ENCODE measurements at regions not wholly inside any gene's neighbourhood (a gene's known extent, or its start where the extent isn't known, plus 50 kb on each side); places are given as distances from the start of the nearest gene placed in this dataset.
"Not testable (repeated sequence)": the region's sequence is repeated elsewhere in the genome, so short reads cannot be mapped to it uniquely, and the experiment has no call there.

DNA sequence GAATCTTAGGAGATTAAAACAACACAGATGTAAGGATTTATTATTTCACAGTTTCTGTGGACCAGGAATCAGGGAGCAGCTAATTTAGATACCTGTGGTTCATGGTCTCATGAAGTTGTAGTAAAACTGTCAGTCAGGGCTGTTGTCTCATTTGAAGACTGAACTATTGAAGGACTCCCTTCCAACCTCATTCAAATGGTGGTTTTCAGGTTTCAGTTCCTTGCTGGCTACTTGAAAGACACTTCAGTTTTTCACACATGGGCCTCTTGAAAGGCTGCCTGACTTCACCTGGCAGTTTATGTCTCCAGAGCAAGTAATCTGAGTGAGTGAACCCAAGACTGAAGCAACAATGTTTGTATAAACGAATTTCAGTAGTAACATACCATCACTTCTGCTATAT is 915.9 kb downstream of the PLA2G4A start:
- H3K27me3 ChIP-seq (ENCODE audit: insufficient read depth, low read length): no peaks in the 10 kb centered on the region
- no peak overlapping the region for H3K27ac ChIP-seq (ENCODE audit: low read depth, low read length, poor library complexity, severe bottlenecking)
- H4K20me1 ChIP-seq (ENCODE audit: insufficient read depth, low read length): no peaks in the 10 kb centered on the region
- no peaks in the 10 kb centered on the region for H3K79me2 ChIP-seq (ENCODE audit: insufficient read depth, low read length)
- no peaks in the 10 kb centered on the region for H3K36me3 ChIP-seq (ENCODE audit: insufficient read depth, low read length)
- no peaks in the 10 kb centered on the region for H3F3A ChIP-seq (ENCODE audit: insufficient read depth, low read length)
- H3K9ac ChIP-seq (ENCODE audit: low read length): no peak overlapping the region
- no peak overlapping the region for H3K4me3 ChIP-seq (ENCODE audit: low read depth, low read length, poor library complexity, severe bottlenecking)
- H2AFZ ChIP-seq (ENCODE audit: low read length): no peak overlapping the region
- TF ChIP-seq EZH2 (IDR thresholded peaks at IDR 0.05; ENCODE audit: borderline replicate concordance, low read length) (no peak), CTCF (IDR thresholded peaks at IDR 0.05; ENCODE audit: low read length) (no peak)
- no peaks in the 10 kb centered on the region for H3K9me2 ChIP-seq (ENCODE audit: low read depth, low read length)
- H3K4me2 ChIP-seq (ENCODE audit: low read length): no peak overlapping the region
- H3K9me3 ChIP-seq (ENCODE audit: low read length): no peaks in the 10 kb centered on the region
- H3K4me1 ChIP-seq (ENCODE audit: insufficient read depth, low read length, severe bottlenecking): no peaks in the 10 kb centered on the region

DNA sequence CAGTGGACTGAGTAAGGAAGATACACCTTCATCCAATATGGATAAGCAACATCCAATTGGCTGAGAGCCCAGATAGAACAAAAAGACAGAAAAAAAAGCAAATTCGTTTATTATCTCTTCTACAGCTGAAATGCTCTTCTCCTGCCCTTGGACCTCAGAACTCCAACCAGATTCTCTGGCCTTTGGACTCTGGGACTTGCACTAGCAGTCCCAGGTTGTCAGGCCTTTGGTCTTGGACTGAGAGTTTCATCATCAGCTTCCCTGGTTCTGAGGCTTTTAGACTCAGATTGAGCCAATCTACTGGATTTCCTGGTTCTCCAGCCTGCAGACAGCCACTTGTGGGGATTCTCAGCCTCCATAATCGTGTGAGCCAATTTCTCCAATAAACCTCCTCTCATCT is 926.8 kb downstream of the PLA2G4A start:
- no peak for TF ChIP-seq CTCF (IDR thresholded peaks at IDR 0.05; ENCODE audit: low read length)
- TF ChIP-seq EZH2 (IDR thresholded peaks at IDR 0.05; ENCODE audit: borderline replicate concordance, low read length): no peak
- Histone ChIP-seq H3K4me3 (ENCODE audit: low read depth, low read length, poor library complexity, severe bottlenecking) (no peak overlapping the region), H3K4me1 (ENCODE audit: insufficient read depth, low read length, severe bottlenecking) (no peaks in the 10 kb centered on the region), H4K20me1 (ENCODE audit: insufficient read depth, low read length) (no peaks in the 10 kb centered on the region), H3K9me2 (ENCODE audit: low read depth, low read length) (no peaks in the 10 kb centered on the region), H3K27ac (ENCODE audit: low read depth, low read length, poor library complexity, severe bottlenecking) (no peak overlapping the region), H3K4me2 (ENCODE audit: low read length) (no peak overlapping the region), H3K9ac (ENCODE audit: low read length) (no peak overlapping the region), H3K27me3 (ENCODE audit: insufficient read depth, low read length) (no peaks in the 10 kb centered on the region), H3F3A (ENCODE audit: insufficient read depth, low read length) (no peaks in the 10 kb centered on the region), H3K79me2 (ENCODE audit: insufficient read depth, low read length) (no peaks in the 10 kb centered on the region), H3K36me3 (ENCODE audit: insufficient read depth, low read length) (no peaks in the 10 kb centered on the region), H3K9me3 (ENCODE audit: low read length) (no peaks in the 10 kb centered on the region), H2AFZ (ENCODE audit: low read length) (no peak overlapping the region)

DNA sequence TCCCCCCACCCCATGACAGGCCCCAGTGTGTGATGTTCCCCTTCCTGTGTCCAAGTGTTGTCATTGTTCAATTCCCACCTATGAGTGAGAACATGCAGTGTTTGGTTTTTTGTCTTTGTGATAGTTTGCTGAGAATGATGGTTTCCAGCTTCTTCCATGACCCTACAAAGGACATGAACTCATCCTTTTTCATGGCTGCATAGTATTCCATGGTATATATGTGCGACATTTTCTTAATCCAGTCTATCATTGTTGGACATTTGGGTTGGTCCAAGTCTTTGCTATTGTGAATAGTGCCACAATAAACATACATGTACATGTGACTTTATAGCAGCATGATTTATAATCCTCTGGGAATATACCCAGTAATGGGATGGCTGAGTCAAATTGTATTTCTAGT is 927.9 kb downstream of the PLA2G4A start:
- not testable (repeated sequence) for H4K20me1 ChIP-seq (ENCODE audit: insufficient read depth, low read length); H3K4me2 ChIP-seq (ENCODE audit: low read length); H3K9me3 ChIP-seq (ENCODE audit: low read length); H3K9ac ChIP-seq (ENCODE audit: low read length); H3K79me2 ChIP-seq (ENCODE audit: insufficient read depth, low read length); H3K4me1 ChIP-seq (ENCODE audit: insufficient read depth, low read length, severe bottlenecking); H3F3A ChIP-seq (ENCODE audit: insufficient read depth, low read length); H3K36me3 ChIP-seq (ENCODE audit: insufficient read depth, low read length); H2AFZ ChIP-seq (ENCODE audit: low read length); H3K27me3 ChIP-seq (ENCODE audit: insufficient read depth, low read length); H3K9me2 ChIP-seq (ENCODE audit: low read depth, low read length); H3K27ac ChIP-seq (ENCODE audit: low read depth, low read length, poor library complexity, severe bottlenecking); H3K4me3 ChIP-seq (ENCODE audit: low read depth, low read length, poor library complexity, severe bottlenecking)

DNA sequence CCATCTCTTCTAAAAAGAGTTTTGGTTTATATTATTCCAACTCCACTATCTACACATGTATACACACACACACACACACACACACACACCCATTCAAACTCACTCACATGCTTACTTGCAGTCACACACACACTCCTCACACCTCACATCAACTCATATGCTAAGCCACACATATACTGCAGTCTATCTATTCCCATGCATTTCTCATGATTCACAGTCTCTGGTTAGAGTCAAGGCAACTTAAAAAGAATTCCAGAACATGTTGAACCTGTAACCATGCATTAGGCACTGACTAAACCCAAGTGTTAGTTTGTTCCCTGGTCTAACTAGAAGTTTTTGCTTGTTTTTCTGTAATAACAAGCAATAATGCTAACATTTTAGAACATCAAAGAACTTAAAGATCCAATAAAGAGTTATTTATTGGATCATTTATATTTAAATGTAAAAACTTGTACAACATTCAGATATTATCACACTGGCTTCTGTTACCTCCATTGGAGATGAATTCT is 931.1 kb downstream of the PLA2G4A start:
- no peak for TF ChIP-seq CTCF (IDR thresholded peaks at IDR 0.05; ENCODE audit: low read length)
- TF ChIP-seq EZH2 (IDR thresholded peaks at IDR 0.05; ENCODE audit: borderline replicate concordance, low read length): no peak
- no peaks in the 10 kb centered on the region for H3K27me3 ChIP-seq (ENCODE audit: insufficient read depth, low read length)
- no peaks in the 10 kb centered on the region for H3K4me1 ChIP-seq (ENCODE audit: insufficient read depth, low read length, severe bottlenecking)
- no peak overlapping the region for H3K9ac ChIP-seq (ENCODE audit: low read length)
- no peaks in the 10 kb centered on the region for H3K79me2 ChIP-seq (ENCODE audit: insufficient read depth, low read length)
- no peak overlapping the region for H3K4me2 ChIP-seq (ENCODE audit: low read length)
- no peaks in the 10 kb centered on the region for H3K9me3 ChIP-seq (ENCODE audit: low read length)
- H3F3A ChIP-seq (ENCODE audit: insufficient read depth, low read length): no peaks in the 10 kb centered on the region
- no peaks in the 10 kb centered on the region for H3K36me3 ChIP-seq (ENCODE audit: insufficient read depth, low read length)
- no peak overlapping the region for H3K27ac ChIP-seq (ENCODE audit: low read depth, low read length, poor library complexity, severe bottlenecking)
- H3K4me3 ChIP-seq (ENCODE audit: low read depth, low read length, poor library complexity, severe bottlenecking): no peak overlapping the region
- H2AFZ ChIP-seq (ENCODE audit: low read length): no peak overlapping the region
- H3K9me2 ChIP-seq (ENCODE audit: low read depth, low read length): no peaks in the 10 kb centered on the region
- H4K20me1 ChIP-seq (ENCODE audit: insufficient read depth, low read length): no peaks in the 10 kb centered on the region
